Fibroblast of gingiva (primary cell): ENCODE measurements at regions not wholly inside any gene's neighbourhood (a gene's known extent, or its start where the extent isn't known, plus 50 kb on each side); places are given as distances from the start of the nearest gene placed in this dataset.
"Not testable (repeated sequence)": the region's sequence is repeated elsewhere in the genome, so short reads cannot be mapped to it uniquely, and the experiment has no call there.

ENCODE experiments used
- DNase-seq: peaks from one replicate; pipeline ENCODE4 v3.0.0-alpha.2; 2011; ENCODE audit warnings: low read depth

- no peak for DNase-seq
These were observed 633.2 kb upstream of the RORB start for GRCh38 chr9:73863924-73864323.

- no peak for DNase-seq
These were observed 630.7 kb upstream of the RORB start for GRCh38 chr9:73866451-73866850.

- peak; percentile 10 for DNase-seq
These were observed 627.9 kb upstream of the RORB start for GRCh38 chr9:73869264-73869663.

GRCh38 chr9:73871636-73872035, 625.5 kb upstream of the RORB start:
- DNase-seq, result no peak

- DNase-seq, result no peak
These were observed 624.4 kb upstream of the RORB start for GRCh38 chr9:73872701-73873100.

GRCh38 chr9:73880101-73880500, 617.0 kb upstream of the RORB start:
- DNase-seq, result peak; percentile 90

GRCh38 chr9:73889023-73889422, 608.1 kb upstream of the RORB start:
- DNase-seq, result no peak

- no peak for DNase-seq
These were observed 606.4 kb upstream of the RORB start for GRCh38 chr9:73890685-73891277.

- no peak for DNase-seq
These were observed 604.8 kb upstream of the RORB start for GRCh38 chr9:73892335-73892734.

GRCh38 chr9:73893230-73893629, 603.9 kb upstream of the RORB start:
- no peak for DNase-seq

- DNase-seq, result no peak
These were observed 601.1 kb upstream of the RORB start for GRCh38 chr9:73896061-73896460.

GRCh38 chr9:73906671-73907070, 590.5 kb upstream of the RORB start:
- DNase-seq, result no peak

GRCh38 chr9:73911804-73912203, 585.3 kb upstream of the RORB start:
- DNase-seq, result no peak

GRCh38 chr9:73916016-73916673, 581.0 kb upstream of the RORB start:
- peak; percentile 32 for DNase-seq

GRCh38 chr9:73919712-73920111, 577.4 kb upstream of the RORB start:
- DNase-seq, result no peak

- no peak for DNase-seq
These were observed 573.3 kb upstream of the RORB start for GRCh38 chr9:73923796-73924195.

GRCh38 chr9:73951147-73951546, 546.0 kb upstream of the RORB start:
- no peak for DNase-seq

GRCh38 chr9:73962792-73963191, 534.3 kb upstream of the RORB start:
- no peak for DNase-seq

GRCh38 chr9:73969936-73970335, 527.2 kb upstream of the RORB start:
- DNase-seq, result no peak

- not testable (repeated sequence) for DNase-seq
These were observed 520.7 kb upstream of the RORB start for GRCh38 chr9:73976424-73976823.

GRCh38 chr9:73979894-73980264, 517.3 kb upstream of the RORB start:
- no peak for DNase-seq

- DNase-seq, result no peak
These were observed 516.4 kb upstream of the RORB start for GRCh38 chr9:73980754-73981153.

GRCh38 chr9:73981405-73981804, 515.7 kb upstream of the RORB start:
- no peak for DNase-seq

GRCh38 chr9:73995836-73996235, 501.3 kb upstream of the RORB start:
- no peak for DNase-seq
